Transverse colon (tissue), 4 donors: ENCODE measurements at regions not wholly inside any gene's neighbourhood (a gene's known extent, or its start where the extent isn't known, plus 50 kb on each side); places are given as distances from the start of the nearest gene placed in this dataset.

ENCODE experiments used
- CTCF ChIP-seq, 5 experiments: fragments of 200-600 bp in 3 of 5; fragments of 450-650 bp in 2 of 5; sonication (generic) in 3 of 5; IDR thresholded peaks; 1 replicate in 2 of 5; 2 replicates in 3 of 5; pipeline ENCODE4 v1.5.1; 2016 to 2017; ENCODE audit warnings: antibody characterized with exemption in 5 of 5, inconsistent platforms in 3 of 5, mild to moderate bottlenecking in 2 of 5, moderate library complexity in 1 of 5
- EP300 ChIP-seq: sonication (generic); formaldehyde crosslinking; IDR thresholded peaks from one replicate; pipeline ENCODE4 v1.6.1; 2017; ENCODE audit warnings: antibody characterized with exemption, low read depth
- POLR2A ChIP-seq: fragments of 450-650 bp; IDR thresholded peaks from one replicate; pipeline ENCODE4 v1.6.1; 2016; ENCODE audit warnings: antibody characterized with exemption, mild to moderate bottlenecking, moderate library complexity
- POLR2AphosphoS5 ChIP-seq, 3 donors: sonication (generic); formaldehyde crosslinking; IDR thresholded peaks; one replicate each; pipeline ENCODE4 v1.6.1; 2016; ENCODE audit warnings: antibody characterized with exemption in 3 of 3

- TF ChIP-seq POLR2AphosphoS5 (IDR thresholded peaks at IDR 0.05), result no peak
- no peak for TF ChIP-seq POLR2A
- TF ChIP-seq CTCF (IDR thresholded peaks at IDR 0.05), result no peak
- no peak for TF ChIP-seq EP300
These were observed 298.8 kb upstream of the LRIG3 start for GRCh38 chr12:59219148-59219547.
